HG02759 (cell line): ENCODE measurements at regions not wholly inside any gene's neighbourhood (a gene's known extent, or its start where the extent isn't known, plus 50 kb on each side); places are given as distances from the start of the nearest gene placed in this dataset.
"Not testable (repeated sequence)": the region's sequence is repeated elsewhere in the genome, so short reads cannot be mapped to it uniquely, and the experiment has no call there.

Source experiments
- ATAC-seq: cut with Tn5 transposase; IDR thresholded peaks from one replicate; pipeline ENCODE4 v1.9.1; 2021; ENCODE audit warnings: mild to moderate bottlenecking, moderate library complexity; ENCODE audit not compliant: unreplicated experiment

DNA sequence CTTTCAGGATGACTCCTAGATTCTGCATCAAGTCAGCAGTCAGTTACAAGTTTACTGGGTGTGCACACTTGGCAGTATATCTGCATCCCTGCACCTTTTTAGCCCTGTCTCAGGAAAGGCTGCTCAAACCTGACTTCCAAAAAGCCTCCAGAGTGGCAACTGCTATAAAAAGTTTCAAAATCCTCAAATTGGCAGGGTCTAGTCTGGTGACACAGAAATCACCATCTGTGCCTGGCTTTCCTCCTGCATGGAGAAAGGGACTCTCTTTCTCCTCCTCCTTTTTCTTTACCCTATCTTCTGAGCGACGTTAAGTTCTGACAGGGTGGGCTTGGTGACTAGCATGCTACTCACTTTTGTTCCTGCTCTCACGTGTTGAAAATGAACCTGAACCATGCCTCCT is 679.5 kb downstream of the C12orf50 start:
- ATAC-seq: no peak

DNA sequence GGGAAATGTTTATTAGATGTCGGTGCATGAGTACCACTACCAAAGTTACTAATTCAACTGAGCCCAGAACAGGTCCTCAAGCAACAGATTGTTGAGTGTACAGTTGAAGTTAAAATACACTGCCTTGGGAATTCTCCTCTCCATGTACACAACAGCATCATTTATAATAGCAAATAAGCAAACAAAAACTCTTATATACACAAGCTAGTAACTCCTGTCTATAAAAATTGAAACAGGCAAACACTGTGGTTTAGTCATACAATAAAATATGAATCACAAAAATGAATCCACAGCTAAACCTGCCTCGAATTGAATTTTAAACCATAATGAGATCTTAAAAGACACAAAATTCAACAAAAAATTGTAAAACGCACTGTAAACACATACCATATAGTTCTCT is 681.1 kb downstream of the C12orf50 start:
- no peak for ATAC-seq

DNA sequence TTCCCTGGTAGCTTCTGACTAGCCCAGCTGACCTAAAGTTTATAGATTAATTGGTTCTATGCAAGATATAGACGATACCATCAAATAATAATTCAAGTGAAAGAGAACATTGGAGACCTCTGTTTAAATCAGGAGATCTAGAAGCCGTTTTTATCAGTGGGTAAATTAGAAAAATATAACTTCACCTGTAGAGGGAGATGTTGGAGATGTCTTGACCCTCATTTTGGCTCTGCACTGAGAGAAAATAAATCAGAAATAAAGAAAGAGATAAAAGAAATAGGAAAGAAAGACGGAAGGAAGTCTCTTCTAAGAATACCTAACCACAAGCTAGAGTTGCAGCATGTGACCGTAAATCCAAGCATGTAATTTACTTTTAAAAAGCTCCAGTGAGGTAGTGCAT is 684.5 kb downstream of the C12orf50 start:
- ATAC-seq: no peak

DNA sequence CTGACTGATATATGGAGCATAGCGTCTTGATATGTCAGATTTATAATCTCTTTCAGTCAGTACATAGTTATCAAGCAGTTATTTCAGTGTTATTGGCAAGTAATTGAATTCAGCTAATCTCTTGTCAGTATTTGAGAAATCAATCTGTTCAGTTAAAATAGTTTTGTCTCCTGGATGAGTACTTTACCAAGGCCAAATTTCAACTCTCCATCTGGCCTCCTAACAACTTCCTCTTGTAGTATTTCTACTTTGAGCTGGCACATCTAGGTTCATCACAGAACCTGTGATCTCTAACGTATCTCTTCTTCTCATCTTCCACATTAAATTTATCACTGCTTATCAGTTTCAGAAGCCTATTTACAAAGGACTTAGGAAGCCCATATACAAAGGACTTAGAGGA is 690.5 kb downstream of the C12orf50 start:
- ATAC-seq: no peak

DNA sequence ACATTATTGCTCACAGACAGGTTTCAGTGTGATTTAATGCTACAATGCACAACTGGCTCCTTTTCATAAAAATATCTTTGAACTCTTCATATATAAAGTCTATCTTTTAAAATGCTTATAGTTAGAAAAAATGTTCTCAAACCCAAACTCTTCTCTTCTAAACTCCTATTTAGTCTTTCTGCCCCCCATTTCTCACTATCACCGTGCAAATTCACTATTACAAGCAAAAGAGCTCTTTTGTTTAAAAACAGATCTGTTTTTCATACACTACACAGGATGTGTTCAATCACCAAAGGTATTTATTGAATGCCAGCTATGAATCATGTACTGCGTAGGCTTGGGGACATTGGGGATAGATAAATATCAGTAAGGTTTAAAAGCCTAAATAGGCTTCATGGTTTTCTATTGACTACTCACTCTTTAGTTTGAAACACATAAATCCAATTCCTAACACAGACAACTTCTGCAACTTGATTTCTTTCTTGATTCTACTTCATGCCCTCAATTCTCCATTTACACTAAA is 692.3 kb downstream of the C12orf50 start:
- no peak for ATAC-seq

DNA sequence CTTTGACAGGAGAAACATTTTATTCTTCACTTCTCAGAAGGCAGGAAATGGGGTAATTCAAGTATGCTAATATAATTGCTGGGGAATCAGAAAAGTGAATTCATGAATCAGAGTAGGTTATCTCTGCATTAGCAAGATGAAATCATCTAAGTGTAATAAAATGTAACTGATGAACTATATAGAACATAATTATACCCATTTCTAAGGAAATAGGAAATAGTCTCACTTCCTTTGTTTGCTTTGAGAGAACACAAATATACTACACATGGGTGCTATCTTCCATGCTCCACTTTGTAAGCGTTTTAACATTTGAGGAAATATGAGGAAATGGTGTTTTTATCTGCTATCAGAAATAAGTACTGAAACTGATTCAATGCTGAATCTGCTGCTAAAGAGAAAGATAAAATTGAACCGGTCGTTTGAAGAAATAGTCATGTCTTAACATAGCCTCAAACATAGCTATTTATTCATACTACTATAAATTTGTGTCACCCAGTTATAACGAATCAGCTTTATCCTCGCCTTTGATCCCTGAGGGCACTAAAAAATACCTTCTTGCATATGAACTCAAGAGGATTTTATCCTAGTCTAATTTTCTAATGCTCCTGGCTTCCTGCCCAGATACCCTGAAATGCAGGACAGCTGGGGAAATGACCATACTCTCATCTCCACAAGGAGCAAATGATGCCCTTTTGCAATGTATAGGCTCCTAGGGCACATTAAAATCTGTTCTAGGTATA is 696.0 kb downstream of the C12orf50 start:
- ATAC-seq: no peak

DNA sequence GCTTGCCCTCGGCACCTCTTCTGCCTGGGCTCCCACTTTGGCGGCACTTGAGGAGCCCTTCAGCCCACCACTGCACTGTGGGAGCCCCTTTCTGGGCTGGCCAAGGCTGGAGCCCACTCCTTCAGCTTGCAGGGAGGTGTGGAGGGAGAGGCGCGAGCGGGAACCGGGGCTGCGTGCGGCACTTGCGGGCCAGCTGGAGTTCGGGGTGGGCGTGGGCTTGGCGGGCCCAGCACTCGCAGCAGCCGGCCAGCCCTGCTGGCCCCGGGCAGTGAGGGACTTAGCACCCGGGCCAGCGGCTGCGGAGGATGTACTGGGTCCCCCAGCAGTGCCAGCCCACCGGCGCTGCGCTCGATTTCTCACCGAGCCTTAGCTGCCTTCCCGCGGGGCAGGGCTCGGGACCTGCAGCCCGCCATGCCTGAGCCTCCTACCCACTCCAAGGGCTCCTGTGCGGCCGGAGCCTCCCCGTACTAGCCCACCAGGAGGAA is 699.1 kb downstream of the C12orf50 start:
- not testable (repeated sequence) for ATAC-seq

DNA sequence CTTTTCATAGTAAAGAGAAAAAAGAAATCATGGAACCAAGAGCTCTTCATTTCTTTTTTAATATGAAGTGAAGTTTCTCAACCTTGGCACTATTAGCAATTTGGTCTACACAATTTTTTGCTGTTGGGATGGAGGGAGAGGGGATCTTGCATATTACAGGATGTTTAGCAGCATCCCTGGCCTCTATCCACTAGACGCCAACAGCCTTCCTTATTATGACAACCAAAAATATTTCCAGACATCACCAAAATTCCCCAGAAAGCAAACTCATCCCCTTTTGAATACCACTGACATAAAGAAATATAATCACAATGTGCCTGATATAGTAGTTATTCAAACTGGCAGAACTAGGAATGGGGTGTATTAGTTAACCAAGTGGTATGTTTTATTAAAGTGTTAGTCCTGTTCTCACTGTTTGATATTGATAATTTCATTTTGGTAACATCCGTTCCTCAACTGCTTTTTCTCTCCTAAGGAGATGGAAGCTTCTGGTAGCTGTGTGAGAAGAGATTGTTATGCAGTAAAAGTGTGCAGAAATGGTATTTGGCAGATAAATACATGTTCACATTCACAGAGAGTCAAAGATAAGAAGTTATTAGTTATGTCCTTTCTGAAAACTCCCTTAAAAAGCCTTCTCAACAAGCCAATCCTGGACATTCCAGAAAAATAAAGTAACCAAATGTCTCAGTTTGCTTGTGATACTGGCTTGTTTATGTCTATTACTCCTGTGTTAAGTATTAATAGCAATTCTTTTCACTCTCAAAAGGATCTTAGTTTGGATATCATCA is 699.9 kb downstream of the C12orf50 start:
- no peak for ATAC-seq

DNA sequence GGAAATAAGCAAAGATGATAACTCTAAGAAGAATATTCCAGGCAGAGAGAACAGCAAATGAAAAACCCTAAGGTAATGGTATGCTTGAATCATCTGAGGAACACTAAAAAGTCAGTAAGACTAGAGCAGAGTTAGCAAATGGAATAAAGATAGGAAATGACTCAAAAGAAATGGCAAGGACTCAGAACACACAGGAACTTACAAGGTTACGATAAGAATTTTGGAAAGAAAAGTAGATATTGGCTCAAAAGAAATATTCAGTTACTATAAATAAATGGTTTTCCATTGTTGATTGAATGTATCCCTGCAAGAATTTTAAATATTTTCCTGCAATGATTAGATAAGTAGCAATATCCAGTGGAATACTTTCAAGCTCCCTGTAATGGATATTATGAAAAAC is 705.8 kb downstream of the C12orf50 start:
- no peak for ATAC-seq

DNA sequence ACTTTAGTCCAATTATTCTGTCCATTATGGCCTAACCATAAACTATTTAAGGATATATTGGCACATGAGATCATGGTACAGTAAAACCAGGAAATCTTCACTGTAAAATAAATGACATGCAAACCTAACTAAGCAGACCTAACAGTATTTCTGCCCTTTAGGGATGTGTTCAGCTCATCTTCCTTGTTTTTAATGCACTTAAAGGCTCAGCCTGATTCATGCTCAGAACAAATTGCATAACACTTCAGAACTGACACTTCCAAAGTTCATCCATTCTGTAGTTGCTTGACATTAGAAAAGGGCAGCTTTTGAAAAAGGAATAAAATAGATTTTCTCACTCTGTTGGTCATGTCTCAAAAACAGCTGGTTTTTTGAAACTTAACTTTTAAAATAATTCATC is 708.5 kb downstream of the C12orf50 start:
- no peak for ATAC-seq

DNA sequence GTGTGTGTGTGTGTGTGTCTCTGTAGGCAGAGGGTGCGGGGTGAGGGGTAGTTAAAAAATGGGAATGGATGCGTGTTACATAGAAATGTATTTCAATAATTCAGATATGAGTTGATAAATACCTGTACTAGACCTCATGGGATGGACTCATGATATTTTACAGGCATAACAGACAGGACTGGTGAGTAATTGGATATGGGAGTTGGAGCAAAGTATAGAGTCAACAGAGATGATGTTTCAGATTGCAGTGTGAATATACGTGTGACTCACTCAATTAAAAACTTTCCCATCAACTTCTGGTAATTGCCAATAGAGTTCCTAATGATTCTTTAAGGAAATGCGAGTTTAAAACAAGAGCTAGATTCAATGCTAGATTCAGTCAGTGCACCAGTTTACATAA is 711.9 kb downstream of the C12orf50 start:
- no peak for ATAC-seq

DNA sequence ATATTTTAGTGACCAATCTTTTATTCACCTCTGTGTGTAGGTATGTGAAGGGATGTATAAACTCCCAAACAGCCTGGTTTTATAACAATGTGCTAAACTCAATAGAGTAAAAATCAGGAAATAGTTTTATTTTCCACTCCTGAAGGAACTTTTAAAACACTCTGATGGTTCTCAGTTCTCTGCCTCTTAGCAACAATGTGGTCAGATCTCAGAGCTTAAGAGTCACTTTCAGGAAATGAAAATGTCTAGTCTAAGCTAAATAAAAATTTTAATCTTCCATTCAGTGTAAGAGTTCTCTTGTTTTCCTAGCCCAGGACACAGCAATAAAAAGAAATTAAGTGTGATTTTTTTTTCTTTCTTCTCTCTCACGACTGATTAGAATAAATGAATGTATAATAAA is 718.0 kb downstream of the C12orf50 start:
- ATAC-seq: peak; percentile 75

DNA sequence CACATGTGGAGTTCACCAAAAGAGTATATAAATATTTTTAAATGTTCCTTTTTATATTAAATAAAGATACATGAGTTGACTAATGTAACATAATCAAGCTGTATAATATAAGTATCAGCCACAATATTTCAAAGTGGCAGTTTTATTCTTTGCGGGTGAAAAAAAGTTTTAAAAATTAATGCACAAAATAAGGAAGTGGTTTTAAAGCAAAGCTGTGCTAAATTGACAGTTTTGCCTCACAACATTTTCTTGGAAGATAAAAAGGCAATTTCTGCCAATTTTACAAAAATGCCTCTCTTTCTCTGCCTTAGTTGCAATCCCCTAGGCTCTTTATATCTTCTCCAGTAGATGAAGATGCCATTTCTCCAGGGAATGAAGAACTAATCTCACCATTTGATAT is 719.1 kb downstream of the C12orf50 start:
- ATAC-seq: no peak

DNA sequence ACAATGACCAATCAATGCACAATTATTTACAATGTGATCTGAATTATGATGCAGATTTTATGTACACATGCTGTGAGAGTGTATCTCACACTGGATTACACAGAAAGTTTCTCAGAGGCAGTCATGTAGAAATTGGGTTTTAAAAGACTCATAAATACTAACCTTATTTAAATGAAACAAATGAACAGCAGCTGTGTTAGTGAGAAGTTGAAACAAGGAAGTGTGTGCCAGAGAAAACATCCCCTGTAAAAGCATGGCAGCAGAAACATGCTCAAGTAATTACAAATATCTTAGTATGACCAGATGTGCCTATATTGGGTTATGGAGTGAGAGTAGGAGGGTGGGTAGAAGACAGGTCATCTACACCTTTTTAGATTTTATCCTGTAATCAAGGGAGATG is 723.7 kb downstream of the C12orf50 start:
- ATAC-seq: peak; percentile 65

DNA sequence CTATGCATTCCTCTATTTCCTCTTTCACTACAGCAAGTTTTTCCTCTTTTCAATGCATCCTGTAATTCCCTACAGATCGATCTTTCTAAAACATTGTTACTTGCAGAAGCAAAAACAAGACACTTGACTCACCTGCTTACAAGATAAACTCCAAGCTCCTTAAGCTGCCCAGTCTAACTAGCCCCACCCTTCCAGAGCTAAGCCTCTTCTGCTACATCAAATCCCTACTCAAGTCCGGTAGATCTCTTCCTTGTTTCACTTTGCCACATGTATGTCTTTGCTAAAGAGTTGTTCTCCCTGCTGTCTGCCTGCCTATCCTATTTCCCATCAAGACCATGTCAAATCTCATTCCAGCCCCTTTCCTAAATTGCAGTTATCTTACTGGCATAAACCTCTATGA is 724.8 kb downstream of the C12orf50 start:
- ATAC-seq: no peak

DNA sequence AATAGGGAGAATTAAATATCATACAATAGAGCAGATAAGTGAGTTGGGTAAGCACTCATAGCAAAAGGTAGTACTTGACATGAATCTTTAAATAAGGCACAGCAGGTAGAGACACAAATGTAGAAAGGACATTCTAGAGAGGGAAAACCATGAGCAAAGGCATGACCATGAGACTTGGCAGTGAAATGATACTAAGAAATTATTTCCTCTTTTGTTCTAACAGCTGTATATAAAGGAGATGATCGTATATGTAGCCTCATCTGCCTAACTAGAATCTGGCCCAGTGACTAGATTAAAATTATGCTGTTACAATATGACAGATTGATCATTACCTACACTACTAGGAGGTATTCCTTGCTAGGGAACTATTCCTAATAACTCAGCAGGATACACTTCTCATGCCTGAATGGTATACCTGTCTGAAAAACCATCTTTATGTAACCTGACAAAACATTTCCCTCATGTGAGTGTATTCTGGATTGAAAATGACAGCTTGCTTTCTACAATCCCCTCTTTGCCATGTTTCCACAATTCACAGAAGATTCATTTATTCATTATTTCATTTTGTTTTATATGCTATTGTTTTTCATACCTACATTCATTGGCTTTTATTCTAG is 725.7 kb downstream of the C12orf50 start:
- no peak for ATAC-seq

DNA sequence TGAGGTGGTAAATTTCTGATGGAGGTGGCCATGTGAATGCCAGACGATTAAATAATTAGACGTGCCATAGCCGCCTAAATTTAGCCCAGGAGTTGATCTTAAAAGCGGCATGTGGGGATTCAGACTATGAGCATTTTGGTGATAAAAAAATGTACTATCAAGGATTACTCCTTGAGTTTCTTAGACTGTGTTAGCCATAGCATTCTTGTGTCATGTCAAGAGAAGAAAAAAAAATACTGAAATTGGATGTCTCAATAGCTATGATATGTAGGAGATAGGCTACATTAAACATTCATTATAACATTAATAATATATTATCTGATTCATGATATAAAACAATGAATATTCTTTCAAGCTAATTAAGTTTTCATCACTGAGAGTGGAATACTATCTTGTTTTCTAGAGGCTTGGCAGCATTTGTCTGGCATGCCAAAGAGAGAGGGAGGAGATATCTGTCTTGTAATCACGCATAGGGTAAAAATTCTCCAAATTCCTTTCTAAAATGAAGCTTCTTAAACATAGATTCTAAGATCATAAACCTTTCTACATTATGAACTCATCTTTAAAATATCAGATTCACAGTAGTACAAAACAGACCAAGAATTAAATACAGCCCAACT is 727.0 kb downstream of the C12orf50 start:
- ATAC-seq: no peak

DNA sequence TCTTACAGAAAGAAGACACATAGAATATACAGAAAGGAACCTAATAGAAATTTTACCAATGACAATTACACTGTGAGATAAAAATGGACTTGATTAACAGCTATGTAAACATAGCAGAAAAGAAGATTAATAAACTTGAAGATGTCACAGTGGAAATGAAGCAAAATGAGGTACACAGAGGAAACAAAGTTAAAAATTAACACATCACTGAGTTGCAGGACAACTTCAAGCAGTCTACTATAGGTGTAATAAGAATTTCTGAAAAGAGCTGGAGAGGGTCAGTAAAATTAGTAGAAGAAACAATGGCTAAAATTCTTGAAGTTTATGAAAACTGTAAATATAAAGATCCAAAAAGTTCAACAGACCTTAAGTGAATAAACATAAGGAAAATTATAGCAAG is 738.7 kb downstream of the C12orf50 start:
- no peak for ATAC-seq

DNA sequence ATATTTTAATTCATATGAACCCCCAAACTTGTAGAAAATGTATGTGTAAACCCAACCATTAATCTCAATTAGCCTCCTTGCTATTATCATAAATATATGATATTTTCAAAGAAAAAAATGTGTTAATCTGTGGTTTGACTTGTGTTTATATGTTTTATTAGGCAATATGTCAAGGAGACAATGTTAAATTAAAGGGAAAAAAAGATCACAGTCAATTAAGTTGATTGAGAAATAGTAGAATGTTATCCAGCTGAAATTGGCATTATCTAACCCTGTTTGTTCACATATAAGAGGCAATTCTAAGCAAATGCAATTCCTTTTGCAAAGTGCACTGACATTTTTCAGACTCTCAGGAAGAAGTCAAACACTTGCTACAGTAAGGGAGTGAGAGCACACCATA is 745.3 kb downstream of the C12orf50 start:
- ATAC-seq: no peak

DNA sequence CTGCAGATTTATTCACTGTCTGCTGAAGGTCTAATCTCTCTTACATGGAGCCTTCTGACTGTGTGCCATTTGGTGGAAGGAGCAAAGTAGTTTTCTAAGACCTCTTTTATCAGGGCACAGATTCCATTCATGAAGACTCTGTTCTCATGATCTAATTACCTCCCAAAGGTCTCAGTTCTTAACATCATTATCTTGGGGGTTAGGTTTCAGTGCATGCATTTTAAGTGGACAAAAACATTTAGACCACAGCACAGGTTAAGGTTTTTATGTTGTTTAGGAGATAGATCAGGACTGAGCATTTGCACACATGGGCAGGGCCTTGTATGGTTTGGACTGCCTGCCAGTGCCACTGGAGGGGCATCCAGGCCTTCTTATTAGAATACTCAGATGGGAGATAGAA is 746.1 kb downstream of the C12orf50 start:
- no peak for ATAC-seq

DNA sequence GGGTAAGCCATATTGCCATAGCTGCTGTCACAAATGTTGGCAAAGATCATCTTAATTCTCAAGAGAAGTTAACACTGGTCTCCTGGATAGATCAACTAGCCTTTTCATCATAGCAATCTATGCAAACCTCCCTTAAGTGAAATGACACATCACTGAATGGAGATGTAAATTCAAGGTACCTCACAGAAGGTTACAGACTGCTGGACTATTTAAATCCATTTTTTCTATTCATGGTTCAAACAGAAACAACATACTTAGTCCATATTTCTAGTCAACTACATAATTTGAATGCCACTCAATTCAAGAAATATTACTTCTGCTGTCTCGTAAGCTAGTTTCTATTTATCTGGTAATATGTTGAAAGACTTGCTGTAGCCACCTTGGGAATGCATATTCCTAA is 748.3 kb downstream of the C12orf50 start:
- ATAC-seq: peak; percentile 63
